Kidney (tissue), 13 donors: ENCODE measurements at regions not wholly inside any gene's neighbourhood (a gene's known extent, or its start where the extent isn't known, plus 50 kb on each side); places are given as distances from the start of the nearest gene placed in this dataset.
A peak's percentile ranks its signal among the peaks of the same experiment; 100 is the strongest.

Experiments
- DNase-seq, 5 donors: peaks; one replicate each; pipeline ENCODE4 v3.0.0-alpha.2; 2013 to 2020
- FAIRE-seq: peaks from 2 replicates; lab custom pipeline; 2012; peaks lifted over from hg19 to GRCh38; lab: Jason Lieb, UNC
- H3K27ac ChIP-seq, 2 donors: one replicate each; pipeline ENCODE4 v1.7.0; 2013; ENCODE audit warnings: low read depth in 2 of 2, low read length in 2 of 2, inconsistent platforms in 1 of 2
- H3K27me3 ChIP-seq: one replicate; pipeline ENCODE4 v1.7.1; 2013; ENCODE audit warnings: low read length, inconsistent platforms; ENCODE audit not compliant: control insufficient read depth, insufficient read depth
- H3K36me3 ChIP-seq, 3 donors: one replicate each; pipeline versions ENCODE4 v1.7.0 to v1.7.1; 2013; ENCODE audit warnings: low read length in 3 of 3, control low read depth in 1 of 3, inconsistent platforms in 1 of 3; ENCODE audit not compliant: insufficient read depth in 3 of 3, control insufficient read depth in 2 of 3
- H3K4me1 ChIP-seq, 3 donors: one replicate each; pipeline versions ENCODE4 v1.7.0 to v1.7.1; 2013; ENCODE audit warnings: low read length in 3 of 3, inconsistent platforms in 1 of 3, low read depth in 1 of 3; ENCODE audit not compliant: control insufficient read depth in 2 of 3, insufficient read depth in 2 of 3
- H3K4me3 ChIP-seq, 3 donors: one replicate each; pipeline versions ENCODE4 v1.7.0 to v1.8.1; 2013; ENCODE audit warnings: low read length in 3 of 3, control low read depth in 1 of 3, inconsistent platforms in 1 of 3
- H3K9ac ChIP-seq, 3 donors: one replicate each; pipeline versions ENCODE4 v1.7.0 to v1.7.1; 2013; ENCODE audit warnings: low read length in 3 of 3, control low read depth in 1 of 3, inconsistent platforms in 1 of 3
- H3K9me3 ChIP-seq, 3 donors: one replicate each; pipeline versions ENCODE4 v1.7.0 to v1.7.1; 2013; ENCODE audit warnings: low read length in 3 of 3, control low read depth in 1 of 3, inconsistent platforms in 1 of 3; ENCODE audit not compliant: control insufficient read depth in 2 of 3, insufficient read depth in 1 of 3
- intact Hi-C: fragments of 100-400 bp; cut with DNase I; formaldehyde crosslinking; loops from one replicate; pipeline ENCODE4 v1.11.1; 2022
- TF ChIP-seq, protein P1 (sequence below): IDR thresholded peaks from 3 replicates; pipeline ENCODE4 v1.5.1; 2012; ENCODE audit warnings: mild to moderate bottlenecking, moderate library complexity, borderline replicate concordance; ENCODE audit not compliant: insufficient read depth; ENCODE audit errors: extremely low read depth
- donor health status: control.
- donor health status: control.
- donor health status: control.
- donor health status: control.
- donor health status: control.
- donor health status: DM: yes; HTN: yes; CAD: no.
- donor health status: Normal renal cell carcinoma (clear cell type).

DNA sequence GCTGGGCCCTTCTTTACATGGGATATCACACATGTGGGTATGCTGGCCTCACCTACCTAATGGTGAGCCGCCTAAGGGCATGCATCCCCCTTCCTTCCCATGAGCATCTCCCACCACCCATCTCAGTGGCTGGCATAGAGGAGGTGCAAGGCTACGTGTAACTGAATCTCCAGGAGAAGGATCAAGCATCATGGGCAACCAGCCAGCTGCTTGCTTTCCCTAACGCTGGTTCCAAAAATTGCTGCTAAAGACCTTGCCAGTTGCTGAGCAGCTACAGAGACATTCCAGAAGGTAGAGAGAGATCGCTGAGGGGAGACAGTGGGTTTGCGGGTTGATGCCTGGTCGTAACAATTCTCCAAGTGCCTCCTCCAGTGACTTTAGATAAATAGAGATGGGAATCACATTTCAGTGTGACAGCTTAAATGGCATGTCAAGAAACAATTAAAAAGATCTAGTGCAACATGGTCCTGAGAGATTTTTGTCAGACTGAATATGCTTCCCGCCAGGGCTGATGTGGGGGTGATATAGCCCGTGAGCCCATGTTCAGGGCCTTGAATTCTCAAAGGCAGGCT lies 378.4 kb upstream of the CDH5 start:
- FAIRE-seq (no peak), DNase-seq (peak in 3 of 5 donors; percentile 50 to 82 (median 65))
- no peaks in the 10 kb centered on the region for H3K36me3 ChIP-seq
- no peaks in the 10 kb centered on the region for H3K9me3 ChIP-seq
- TF ChIP-seq, protein P1, sequence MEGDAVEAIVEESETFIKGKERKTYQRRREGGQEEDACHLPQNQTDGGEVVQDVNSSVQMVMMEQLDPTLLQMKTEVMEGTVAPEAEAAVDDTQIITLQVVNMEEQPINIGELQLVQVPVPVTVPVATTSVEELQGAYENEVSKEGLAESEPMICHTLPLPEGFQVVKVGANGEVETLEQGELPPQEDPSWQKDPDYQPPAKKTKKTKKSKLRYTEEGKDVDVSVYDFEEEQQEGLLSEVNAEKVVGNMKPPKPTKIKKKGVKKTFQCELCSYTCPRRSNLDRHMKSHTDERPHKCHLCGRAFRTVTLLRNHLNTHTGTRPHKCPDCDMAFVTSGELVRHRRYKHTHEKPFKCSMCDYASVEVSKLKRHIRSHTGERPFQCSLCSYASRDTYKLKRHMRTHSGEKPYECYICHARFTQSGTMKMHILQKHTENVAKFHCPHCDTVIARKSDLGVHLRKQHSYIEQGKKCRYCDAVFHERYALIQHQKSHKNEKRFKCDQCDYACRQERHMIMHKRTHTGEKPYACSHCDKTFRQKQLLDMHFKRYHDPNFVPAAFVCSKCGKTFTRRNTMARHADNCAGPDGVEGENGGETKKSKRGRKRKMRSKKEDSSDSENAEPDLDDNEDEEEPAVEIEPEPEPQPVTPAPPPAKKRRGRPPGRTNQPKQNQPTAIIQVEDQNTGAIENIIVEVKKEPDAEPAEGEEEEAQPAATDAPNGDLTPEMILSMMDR = no peak
- H3K27ac ChIP-seq = no peak overlapping the region
- intact Hi-C loops = no loop called here
- H3K27me3 ChIP-seq = no peaks in the 10 kb centered on the region
- H3K9ac ChIP-seq = no peak overlapping the region
- no peak overlapping the region for H3K4me3 ChIP-seq
- peaks cover 0 to 2% (median 0%) of the 10 kb centered on the region in 3 donors for H3K4me1 ChIP-seq

DNA sequence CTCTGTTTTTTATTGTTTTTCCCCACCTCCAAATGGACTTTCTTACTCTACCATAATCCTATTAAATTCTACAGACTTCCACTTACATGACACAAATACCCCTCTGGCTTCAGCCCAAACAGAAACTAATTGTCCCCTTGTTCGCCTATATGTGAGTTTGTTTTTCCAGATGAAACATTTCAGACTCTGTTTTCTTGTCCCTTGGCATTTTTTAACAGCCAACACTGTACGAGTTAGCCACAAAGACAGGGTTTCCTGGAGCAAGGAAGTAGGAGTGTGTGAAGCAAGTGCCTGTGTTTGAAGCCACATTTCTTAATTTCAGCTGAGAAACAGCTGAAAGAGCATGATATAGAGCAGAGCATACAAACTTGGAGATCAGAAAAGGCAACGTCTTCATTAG lies 382.2 kb upstream of the CDH5 start:
- H3K4me3 ChIP-seq = no peak overlapping the region
- H3K4me1 ChIP-seq = peaks cover 0 to 2% (median 0%) of the 10 kb centered on the region in 3 donors
- H3K36me3 ChIP-seq = no peaks in the 10 kb centered on the region
- H3K27ac ChIP-seq = no peak overlapping the region
- no peaks in the 10 kb centered on the region for H3K27me3 ChIP-seq
- H3K9me3 ChIP-seq = no peaks in the 10 kb centered on the region
- FAIRE-seq (no peak), DNase-seq (peak in 1 of 5 donors; percentile 71)
- intact Hi-C loops = no loop called here
- TF ChIP-seq, protein P1 = no peak
- H3K9ac ChIP-seq = no peak overlapping the region

DNA sequence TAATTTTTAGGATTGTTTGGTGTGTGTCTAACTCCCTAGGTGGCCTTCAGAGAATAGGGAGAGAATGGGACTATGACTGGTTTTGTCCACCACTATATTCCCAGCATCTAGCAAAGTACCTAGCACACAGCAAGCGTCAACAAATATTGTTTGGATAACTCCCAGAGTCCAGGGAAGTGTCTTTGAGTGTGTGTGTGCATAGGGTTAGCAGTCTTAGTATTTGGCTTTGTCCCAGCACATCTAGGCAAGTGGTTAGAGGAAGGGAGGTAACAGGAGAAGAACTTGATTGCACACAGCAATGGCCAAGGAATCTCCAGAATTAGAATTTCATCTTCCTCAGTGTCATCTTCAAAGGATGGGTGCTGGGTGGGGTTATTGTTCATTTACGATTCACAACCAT lies 385.4 kb upstream of the CDH5 start:
- Histone ChIP-seq H3K27ac (no peak overlapping the region), H3K9ac (no peak overlapping the region), H3K36me3 (no peaks in the 10 kb centered on the region), H3K27me3 (no peaks in the 10 kb centered on the region), H3K4me1 (peaks cover 0 to 2% (median 0%) of the 10 kb centered on the region in 3 donors), H3K4me3 (no peak overlapping the region), H3K9me3 (no peaks in the 10 kb centered on the region)
- FAIRE-seq (no peak), DNase-seq (no peak)
- intact Hi-C loops = no loop called here
- TF ChIP-seq, protein P1 = no peak

DNA sequence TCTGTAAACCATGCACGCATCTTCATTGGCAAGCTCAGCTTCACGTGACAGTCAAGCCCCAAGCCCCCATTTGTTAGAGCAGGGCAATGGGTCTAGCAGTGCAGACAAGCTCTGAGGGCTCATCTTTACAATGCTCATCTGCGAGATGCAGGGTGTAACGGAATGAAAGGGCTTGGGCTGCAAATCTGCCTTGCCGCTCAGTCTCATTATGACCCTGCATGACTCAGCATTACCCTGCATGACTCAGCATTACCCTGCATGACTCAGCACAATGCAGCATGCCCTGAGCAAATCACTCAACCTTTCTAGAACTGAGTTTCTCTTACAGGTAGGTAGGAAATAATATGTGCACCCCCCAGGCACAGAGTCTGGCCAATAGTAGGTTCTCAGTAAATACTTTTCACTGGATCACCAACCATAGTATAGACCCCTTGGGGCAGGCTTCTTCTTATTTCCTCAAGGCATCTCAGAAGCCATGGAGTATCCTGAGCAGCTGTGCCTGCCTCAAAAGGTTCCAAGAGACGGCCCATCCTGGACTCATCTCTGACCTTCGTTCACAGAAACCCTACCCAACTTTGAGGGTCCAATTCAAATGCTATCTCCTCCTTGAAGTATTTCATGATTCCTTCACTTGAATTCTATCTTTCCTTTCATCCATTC lies 391.3 kb upstream of the CDH5 start:
- DNase-seq = no peak
- TF ChIP-seq, protein P1 = no peak
- FAIRE-seq = no peak
- Histone ChIP-seq H3K9me3 (peaks cover 0 to 4% (median 0%) of the 10 kb centered on the region in 3 donors), H3K4me1 (no peaks in the 10 kb centered on the region), H3K36me3 (no peaks in the 10 kb centered on the region), H3K27me3 (no peaks in the 10 kb centered on the region), H3K4me3 (no peak overlapping the region), H3K27ac (no peak overlapping the region), H3K9ac (no peak overlapping the region)
- intact Hi-C loops = no loop called here
